GM18867 (cell line): ENCODE measurements at regions not wholly inside any gene's neighbourhood (a gene's known extent, or its start where the extent isn't known, plus 50 kb on each side); places are given as distances from the start of the nearest gene placed in this dataset.

Experiments
- ATAC-seq: cut with Tn5 transposase; IDR thresholded peaks from one replicate; pipeline ENCODE4 v1.9.1; 2021; ENCODE audit warnings: mild to moderate bottlenecking, moderate library complexity; ENCODE audit not compliant: unreplicated experiment

- ATAC-seq, result no peak
Observed at GRCh38 chr2:7209757-7210555, 292.7 kb downstream of the RNF144A start.

GRCh38 chr2:7210712-7211111 lies 293.5 kb downstream of the RNF144A start:
- ATAC-seq, result no peak

DNA sequence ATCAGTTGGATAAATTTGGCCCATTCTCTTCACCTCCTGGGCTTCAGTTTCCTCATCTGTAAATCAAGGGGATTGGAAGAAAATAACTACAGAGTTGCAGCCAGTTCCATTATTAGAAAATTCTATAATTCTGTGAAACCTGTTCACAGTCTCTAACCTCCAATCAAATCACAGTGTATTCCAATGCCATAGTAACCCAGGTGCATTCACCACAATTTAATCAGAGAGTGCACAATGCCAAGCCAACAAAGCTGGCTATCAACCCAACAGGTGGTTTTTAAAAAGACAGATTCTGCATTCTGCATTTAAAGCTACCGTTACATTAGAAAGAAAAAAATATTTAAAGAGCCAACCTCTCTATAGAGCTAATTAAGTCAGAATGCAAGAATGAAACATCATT lies 308.6 kb downstream of the RNF144A start:
- no peak for ATAC-seq

DNA sequence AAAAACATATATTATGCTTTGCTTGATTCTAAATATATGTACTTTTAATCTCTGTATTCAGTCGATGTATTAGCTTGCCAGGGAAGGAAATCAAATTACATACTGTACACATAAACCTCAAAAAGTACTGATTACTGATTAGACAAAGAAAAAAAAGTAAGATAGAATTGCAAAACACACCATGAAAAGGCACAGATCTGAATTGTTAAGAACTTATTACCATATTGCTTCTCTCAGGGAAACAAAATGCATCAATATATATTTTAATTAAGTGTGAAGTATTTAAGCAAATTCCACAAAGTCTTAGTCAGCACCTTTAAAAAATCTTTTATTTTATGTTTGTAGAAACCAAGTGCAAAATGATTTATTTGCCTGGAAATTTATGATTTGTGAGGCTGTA lies 309.3 kb downstream of the RNF144A start:
- ATAC-seq, result no peak

DNA sequence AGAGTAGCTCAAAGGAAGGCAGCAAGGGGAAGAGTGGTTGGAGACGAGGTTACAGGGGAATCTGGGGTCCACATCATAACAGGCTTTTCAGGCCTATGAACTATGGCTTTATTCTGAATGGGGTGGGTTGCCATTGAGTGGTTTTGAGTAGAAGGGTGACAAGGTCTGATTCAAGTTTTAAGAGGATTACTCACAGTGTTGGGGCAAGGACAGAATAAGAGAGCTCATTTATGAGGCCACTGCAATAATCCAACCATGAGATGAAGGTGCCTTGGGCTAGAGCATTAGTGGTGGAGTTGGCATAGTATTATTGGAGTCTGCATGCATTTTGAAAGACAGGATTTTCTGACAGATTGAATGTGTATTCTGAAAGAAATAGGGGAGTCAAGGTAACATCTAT lies 315.9 kb downstream of the RNF144A start:
- ATAC-seq, result no peak

GRCh38 chr2:7237466-7237865 lies 320.3 kb downstream of the RNF144A start:
- no peak for ATAC-seq

- ATAC-seq, result no peak
Observed at GRCh38 chr2:7239078-7239477, 321.9 kb downstream of the RNF144A start.

- ATAC-seq, result no peak
Observed at GRCh38 chr2:7241041-7241745, 324.0 kb downstream of the RNF144A start.

- ATAC-seq, result no peak
Observed at GRCh38 chr2:7242189-7242867, 325.1 kb downstream of the RNF144A start.

GRCh38 chr2:7243276-7243675 lies 326.1 kb downstream of the RNF144A start:
- no peak for ATAC-seq

GRCh38 chr2:7256377-7256776 lies 339.2 kb downstream of the RNF144A start:
- ATAC-seq, result no peak

GRCh38 chr2:7262727-7263126 lies 345.5 kb downstream of the RNF144A start:
- no peak for ATAC-seq

GRCh38 chr2:7264791-7265190 lies 347.6 kb downstream of the RNF144A start:
- ATAC-seq, result no peak

- no peak for ATAC-seq
Observed at GRCh38 chr2:7265286-7265685, 348.1 kb downstream of the RNF144A start.

DNA sequence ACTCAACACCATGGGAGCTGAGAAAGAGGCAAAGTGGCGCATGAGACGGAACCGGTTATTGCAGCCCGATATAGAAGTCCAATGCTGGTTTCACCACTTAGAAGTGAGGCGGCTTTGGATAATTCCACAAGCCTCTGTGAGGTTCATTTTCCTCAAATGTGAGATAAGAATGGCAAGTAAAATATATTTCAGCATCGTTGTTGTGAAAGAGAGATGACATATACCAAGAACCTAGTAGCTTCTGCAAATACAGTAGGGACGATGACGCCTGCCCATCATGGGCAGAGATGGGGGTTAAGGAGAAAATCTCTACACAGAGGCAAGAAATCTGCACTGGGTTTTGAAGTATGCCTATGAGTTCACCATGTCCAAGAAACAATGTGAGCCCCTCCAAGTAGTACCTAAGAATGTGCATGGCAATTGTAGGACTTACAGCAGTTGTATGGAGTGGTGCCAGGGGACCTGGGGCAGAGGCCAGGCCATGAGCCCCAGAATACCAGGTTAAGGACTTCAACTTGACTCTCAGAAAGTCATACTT lies 352.0 kb downstream of the RNF144A start:
- no peak for ATAC-seq

DNA sequence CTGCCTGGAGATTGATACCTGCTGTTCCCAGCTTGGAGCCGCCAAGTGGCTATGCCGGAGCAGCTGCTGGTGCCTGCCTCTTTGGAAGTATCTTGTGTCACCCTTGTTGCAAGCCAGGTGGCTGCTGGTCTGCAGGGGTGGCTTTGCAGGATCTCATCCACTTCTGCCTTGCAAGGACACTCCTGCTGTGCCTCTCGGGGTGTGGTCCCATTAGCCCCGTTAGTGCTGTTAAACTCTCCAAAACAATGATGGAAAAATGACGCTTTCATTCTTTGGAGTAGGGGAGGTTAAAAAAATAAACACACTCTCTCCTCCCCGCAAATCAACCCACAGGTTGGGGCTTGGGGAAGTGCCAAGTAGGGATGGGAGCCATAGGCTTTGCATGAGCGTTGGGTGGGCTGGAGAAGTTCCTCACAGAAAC lies 352.8 kb downstream of the RNF144A start:
- ATAC-seq, result no peak

GRCh38 chr2:7272210-7272609 lies 355.0 kb downstream of the RNF144A start:
- ATAC-seq, result no peak

- ATAC-seq, result no peak
Observed at GRCh38 chr2:7278984-7279383, 361.8 kb downstream of the RNF144A start.

DNA sequence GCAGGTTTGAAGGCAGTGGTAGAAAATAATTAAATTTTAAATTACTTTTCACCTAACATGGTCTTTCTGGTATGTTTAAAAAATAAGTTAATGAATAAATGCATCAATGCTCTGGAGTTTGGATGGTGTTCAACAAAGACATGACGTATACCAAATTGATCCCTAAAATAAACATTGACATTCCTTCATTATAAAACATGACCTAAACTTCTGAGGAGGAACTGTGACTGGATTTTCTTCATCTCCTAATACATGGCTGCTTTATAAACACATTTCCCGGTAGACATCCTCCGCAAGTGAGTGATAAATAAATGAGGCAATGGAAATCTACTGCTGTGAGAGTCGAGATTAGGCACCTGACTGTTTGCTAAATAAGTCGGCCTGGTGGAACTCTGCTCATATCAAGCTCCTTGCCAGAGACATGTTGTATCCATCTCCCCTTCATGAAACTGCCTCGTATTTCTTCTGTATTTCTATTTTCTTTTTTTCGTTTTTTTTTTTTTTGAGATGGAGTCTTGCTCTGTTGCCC lies 362.3 kb downstream of the RNF144A start:
- ATAC-seq, result no peak

DNA sequence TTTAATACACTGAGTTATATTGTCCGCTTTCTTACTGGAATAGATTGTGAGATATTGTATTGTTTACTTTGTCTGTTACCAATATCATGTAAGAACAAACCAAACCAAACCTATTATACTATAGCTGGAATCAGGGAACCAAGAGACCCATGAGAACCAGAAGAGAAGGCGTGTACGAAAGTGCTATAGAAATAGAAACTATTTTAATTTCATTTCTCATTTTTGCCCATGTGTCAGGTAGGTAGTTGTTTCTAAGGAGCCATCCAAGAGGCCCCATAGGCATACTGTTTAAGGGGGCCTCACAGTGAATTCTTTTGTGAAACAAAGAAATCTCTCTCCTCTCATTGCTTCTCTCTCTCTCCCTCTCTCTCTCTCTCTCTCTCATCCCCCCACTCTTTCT lies 363.6 kb downstream of the RNF144A start:
- peak; percentile 54 for ATAC-seq
